ENCODE measurements at regions not wholly inside any gene's neighbourhood (a gene's known extent, or its start where the extent isn't known, plus 50 kb on each side); places are given as distances from the start of the nearest gene placed in this dataset.

DNA sequence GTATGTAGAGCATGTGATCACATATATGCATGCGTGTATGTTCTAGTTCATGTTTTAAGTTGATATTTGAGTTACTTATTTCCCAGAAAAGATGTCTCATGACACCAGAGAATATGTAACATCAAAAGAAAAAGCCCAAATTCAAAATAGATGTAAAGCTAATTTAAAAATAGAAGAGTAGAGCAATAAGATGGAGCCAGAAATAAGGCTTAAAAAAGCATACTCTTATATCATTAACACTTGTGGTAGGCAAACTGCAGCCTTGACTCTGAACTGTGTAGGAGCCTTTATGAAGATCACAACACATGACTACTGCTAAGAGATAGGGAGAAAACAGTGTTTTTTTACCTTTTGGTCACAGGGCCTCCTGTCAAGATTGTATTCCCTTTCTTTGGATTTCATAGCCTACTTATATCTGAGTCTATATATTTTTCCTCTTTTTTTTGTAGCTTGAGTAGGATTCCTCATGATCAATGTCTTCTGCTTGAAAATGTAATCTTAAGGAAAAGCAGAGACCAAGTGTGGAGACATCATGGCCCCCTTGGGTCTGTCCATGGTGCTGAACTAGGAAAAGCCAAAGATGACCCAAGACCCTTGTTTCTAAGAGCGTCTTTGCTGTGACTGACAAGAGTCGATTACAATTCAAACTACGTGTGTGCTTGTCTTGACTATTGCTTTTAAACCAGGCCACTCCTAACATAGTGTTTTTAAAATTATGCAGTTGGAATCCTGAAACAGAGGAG is 390.4 kb downstream of the SHISA9 start:
- Mint-ChIP-seq H3K4me3 (no peak overlapping the region), H3K36me3 (ENCODE audit: low read depth) (no peaks in the 10 kb centered on the region), H3K27ac (no peak overlapping the region), H3K4me1 (no peaks in the 10 kb centered on the region), H3K9me3 (peaks cover 9% of the 10 kb centered on the region), H3K27me3 (peaks cover 4% of the 10 kb centered on the region)
- ATAC-seq (no peak), DNase-seq (no peak)

DNA sequence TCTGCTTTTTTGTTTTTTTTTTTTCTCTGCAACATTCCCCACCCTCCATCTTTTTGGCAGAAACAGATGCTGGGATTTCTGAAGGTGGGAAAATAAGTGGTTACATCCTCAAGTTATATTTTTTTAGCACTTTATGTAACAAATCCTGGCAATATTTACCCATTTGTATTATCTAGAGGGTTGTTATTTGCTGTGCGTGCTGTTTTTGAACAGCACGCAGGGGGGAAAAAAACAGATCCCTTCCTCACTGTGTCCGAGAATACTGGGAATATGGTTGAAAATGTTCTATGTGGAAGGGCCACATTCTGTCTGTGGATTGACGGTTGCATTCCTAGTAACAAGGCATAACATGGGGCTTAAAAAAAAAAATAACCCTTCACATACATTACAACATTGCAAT is 394.8 kb downstream of the SHISA9 start:
- DNase-seq (no peak), ATAC-seq (no peak)
- H3K27me3 Mint-ChIP-seq, result no peaks in the 10 kb centered on the region
- no peak overlapping the region for H3K4me3 Mint-ChIP-seq
- no peak overlapping the region for H3K27ac Mint-ChIP-seq
- H3K4me1 Mint-ChIP-seq, result no peaks in the 10 kb centered on the region
- no peaks in the 10 kb centered on the region for H3K36me3 Mint-ChIP-seq (ENCODE audit: low read depth)
- H3K9me3 Mint-ChIP-seq, result peaks cover 5% of the 10 kb centered on the region

DNA sequence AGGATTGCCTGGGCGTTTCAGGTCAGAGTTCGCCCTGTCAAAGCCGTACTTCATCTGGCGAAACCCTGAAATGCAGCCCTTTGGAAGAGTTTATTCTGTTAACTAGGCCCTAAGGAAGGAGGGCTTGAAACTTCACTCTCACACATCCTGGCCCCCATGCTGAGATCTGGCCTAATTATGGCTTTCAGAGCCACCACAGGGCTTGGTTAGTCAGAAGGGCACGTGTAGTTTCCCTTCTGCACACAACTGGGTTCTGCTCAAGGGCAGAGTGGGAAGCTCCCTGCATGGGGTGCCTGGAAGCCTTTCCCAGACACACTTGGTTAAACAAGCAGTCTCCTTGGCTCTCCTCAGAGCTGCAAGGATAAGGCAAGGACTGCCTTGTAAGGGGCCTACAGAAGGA is 397.3 kb downstream of the SHISA9 start:
- Mint-ChIP-seq H3K27me3 (no peaks in the 10 kb centered on the region), H3K9me3 (no peaks in the 10 kb centered on the region), H3K36me3 (ENCODE audit: low read depth) (no peaks in the 10 kb centered on the region), H3K4me3 (no peak overlapping the region), H3K27ac (no peak overlapping the region), H3K4me1 (no peaks in the 10 kb centered on the region)
- DNase-seq (no peak), ATAC-seq (no peak)

DNA sequence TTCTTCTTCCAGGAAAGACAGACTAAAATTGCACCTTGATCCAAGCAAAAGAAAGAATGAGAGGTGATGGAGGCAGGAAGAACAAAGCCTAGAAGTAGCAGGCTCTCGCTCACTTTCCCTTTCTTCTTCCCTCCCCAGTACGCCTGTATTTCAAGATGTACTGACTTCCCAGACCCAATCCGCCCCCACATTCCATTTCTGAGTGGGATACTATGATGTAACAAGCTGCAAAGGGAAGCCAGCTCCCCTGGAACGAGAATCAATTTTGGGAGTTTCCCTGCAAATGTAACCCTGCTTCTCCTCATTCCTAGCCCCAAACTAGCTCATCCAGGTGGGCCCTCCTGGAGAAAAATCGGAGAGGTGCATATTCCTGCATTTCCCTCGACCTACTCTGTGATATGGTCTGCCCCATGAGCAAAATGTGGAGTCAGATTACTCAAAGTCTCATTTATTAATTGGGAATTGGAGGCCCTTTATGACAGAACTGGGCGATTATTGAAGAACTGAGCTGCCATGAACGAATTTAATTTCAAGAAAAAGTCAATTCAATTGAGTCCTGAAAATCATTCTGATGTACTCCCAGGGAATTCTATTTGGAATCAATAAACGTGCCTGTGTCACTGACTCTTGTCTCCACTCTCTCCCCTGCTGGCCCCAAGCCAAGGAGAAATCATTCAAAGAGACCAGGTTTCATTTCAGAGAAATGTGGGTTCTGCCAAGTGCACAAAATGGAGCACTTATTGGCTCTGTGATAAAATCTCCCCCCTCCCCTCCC is 398.9 kb downstream of the SHISA9 start:
- Mint-ChIP-seq H3K27me3 (no peaks in the 10 kb centered on the region), H3K4me3 (no peak overlapping the region), H3K4me1 (no peaks in the 10 kb centered on the region), H3K9me3 (no peaks in the 10 kb centered on the region), H3K27ac (no peak overlapping the region), H3K36me3 (ENCODE audit: low read depth) (no peaks in the 10 kb centered on the region)
- DNase-seq, result no peak
- no peak for ATAC-seq

DNA sequence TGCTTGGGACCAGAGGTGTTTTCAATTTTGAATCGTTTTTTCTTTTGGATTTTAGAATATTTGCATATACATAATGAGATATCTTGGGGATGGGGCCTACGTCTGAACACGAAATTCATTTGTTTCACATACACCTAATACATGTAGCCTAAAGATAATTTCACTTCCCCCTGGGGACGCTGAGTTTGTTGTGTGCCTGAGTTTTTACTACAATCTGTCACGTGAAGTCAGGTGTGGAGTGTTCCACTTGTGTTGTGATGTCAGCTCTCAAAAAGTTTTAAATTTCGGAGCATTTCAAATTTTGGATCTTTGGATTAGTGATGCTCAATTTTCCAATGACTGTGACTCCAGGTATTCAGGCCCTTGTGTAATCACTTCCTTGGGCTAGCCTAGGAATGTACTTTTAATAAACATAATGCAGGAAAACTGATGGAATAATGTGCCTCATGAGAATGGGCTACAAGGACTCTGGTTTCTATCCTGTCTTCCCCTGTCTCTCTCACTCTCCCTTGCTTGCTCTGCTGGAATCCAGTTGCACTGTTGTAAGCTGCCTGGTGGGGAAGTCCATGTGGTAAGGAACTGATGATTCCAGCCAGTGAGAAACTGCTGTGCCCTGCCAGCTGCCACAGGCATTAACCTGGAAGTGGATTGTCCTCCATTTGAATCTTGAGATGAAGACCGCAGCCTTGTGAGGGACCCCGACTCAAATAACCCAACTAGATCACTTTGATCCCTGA is 403.8 kb downstream of the SHISA9 start:
- no peak for DNase-seq
- H3K27me3 Mint-ChIP-seq, result no peaks in the 10 kb centered on the region
- no peak for ATAC-seq
- H3K4me3 Mint-ChIP-seq, result no peak overlapping the region
- H3K27ac Mint-ChIP-seq, result no peak overlapping the region
- no peaks in the 10 kb centered on the region for H3K36me3 Mint-ChIP-seq (ENCODE audit: low read depth)
- no peaks in the 10 kb centered on the region for H3K4me1 Mint-ChIP-seq
- no peaks in the 10 kb centered on the region for H3K9me3 Mint-ChIP-seq

DNA sequence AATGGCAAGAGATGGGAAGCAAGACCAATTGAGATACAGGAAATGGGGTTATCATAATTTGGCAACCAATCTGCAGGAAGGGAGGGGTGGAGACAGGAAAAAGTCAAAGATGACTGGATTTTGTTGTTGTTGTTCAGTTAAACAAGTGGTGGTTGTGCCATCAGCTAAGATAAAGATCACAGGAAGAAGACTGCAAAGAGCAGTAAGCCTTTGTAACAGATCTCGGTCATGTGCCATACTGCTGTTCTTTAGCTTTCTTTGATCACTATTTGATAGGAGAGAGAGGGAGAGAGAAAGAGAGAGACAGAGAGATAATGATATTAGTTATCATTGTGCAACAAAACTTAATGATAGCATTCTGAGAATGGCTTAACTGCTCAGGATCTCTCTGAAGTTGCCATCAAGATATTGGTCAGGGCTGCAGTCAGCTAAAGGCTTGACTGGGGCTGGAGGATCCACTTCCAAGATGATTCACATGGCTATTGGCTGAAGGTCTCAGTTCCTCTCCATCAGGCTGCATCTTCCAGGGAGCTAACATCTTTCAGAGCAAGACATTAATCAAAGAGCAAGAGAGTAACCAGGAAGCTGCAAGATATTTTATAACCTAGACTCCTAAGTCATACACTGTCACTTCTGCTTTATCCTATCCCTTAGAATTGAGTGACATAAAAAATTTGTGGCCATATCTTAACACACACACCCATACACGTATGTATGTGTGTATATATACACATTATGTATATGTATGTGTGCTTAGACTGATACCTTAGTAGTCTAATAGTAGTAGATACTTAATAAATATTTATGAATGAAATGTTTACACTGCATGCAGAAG is 405.0 kb downstream of the SHISA9 start:
- Mint-ChIP-seq H3K4me3 (no peak overlapping the region), H3K36me3 (ENCODE audit: low read depth) (no peaks in the 10 kb centered on the region), H3K9me3 (no peaks in the 10 kb centered on the region), H3K4me1 (no peaks in the 10 kb centered on the region), H3K27me3 (no peaks in the 10 kb centered on the region), H3K27ac (no peak overlapping the region)
- ATAC-seq (no peak), DNase-seq (no peak)

DNA sequence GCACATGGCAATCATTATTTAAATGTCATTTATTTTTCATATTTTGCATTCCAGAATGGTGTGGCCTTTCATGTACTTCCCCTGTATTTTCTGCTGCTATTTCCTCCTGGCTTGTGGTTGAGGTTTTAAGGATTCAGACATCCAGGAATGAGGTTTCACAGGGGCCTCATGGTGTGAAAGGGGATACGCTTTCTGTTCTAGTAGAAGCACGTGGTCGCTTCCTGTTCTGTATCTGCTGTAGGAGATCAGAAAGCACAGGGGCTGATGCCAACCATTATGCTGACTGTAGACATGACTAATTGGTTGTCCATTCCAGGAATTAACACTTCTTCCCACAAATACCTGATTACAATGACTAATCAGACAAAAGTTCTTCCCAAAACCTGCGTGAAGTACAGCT is 405.9 kb downstream of the SHISA9 start:
- no peak overlapping the region for H3K4me3 Mint-ChIP-seq
- peaks cover under 1% of the 10 kb centered on the region for H3K27me3 Mint-ChIP-seq
- no peak overlapping the region for H3K27ac Mint-ChIP-seq
- no peak for ATAC-seq
- no peaks in the 10 kb centered on the region for H3K36me3 Mint-ChIP-seq (ENCODE audit: low read depth)
- DNase-seq, result no peak
- H3K9me3 Mint-ChIP-seq, result no peaks in the 10 kb centered on the region
- H3K4me1 Mint-ChIP-seq, result no peaks in the 10 kb centered on the region

DNA sequence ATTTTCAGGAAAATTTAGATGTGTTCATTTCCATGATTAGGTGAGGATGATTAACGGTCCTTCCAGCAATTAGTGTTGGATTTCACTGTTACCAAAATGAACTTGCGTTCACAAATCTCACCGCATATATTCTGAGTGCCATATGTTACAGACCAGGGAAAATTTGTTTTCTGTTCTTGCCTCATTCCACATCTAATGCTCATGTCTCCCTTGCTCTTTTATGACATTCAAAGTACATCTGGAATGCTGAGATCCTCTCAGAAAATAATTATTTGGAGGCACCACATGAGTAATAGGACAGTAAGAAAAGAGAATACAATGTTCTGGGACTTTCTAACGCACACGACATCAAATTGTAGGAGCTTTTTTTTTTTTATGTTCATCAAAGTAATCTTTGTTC is 406.5 kb downstream of the SHISA9 start:
- H3K4me1 Mint-ChIP-seq, result no peaks in the 10 kb centered on the region
- ATAC-seq (no peak), DNase-seq (no peak)
- H3K4me3 Mint-ChIP-seq, result no peak overlapping the region
- no peaks in the 10 kb centered on the region for H3K36me3 Mint-ChIP-seq (ENCODE audit: low read depth)
- no peaks in the 10 kb centered on the region for H3K9me3 Mint-ChIP-seq
- no peak overlapping the region for H3K27ac Mint-ChIP-seq
- H3K27me3 Mint-ChIP-seq, result peaks cover 2% of the 10 kb centered on the region

DNA sequence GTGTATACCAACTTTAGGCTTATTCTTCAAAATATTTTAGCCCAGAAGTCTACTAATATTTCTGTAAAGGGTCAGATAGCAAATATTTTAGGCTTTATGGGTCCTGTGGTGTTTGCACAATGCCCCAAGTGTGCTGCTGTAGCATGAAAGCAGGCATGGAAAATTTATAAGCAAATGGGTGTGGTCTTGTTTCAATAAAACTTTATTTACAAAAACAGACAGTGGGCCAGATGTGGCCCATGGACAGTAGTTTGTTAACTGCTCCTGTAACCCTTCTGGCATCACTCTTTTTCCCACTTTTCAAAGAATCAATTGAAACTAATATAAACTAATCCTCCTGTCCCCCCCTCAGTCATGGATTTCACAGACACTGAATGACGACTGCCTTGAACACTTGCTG is 410.7 kb downstream of the SHISA9 start:
- Mint-ChIP-seq H3K27ac (no peak overlapping the region), H3K9me3 (no peaks in the 10 kb centered on the region), H3K4me1 (peaks cover 5% of the 10 kb centered on the region), H3K4me3 (no peak overlapping the region), H3K36me3 (ENCODE audit: low read depth) (no peaks in the 10 kb centered on the region), H3K27me3 (peaks cover 2% of the 10 kb centered on the region)
- DNase-seq, result no peak
- ATAC-seq, result no peak

DNA sequence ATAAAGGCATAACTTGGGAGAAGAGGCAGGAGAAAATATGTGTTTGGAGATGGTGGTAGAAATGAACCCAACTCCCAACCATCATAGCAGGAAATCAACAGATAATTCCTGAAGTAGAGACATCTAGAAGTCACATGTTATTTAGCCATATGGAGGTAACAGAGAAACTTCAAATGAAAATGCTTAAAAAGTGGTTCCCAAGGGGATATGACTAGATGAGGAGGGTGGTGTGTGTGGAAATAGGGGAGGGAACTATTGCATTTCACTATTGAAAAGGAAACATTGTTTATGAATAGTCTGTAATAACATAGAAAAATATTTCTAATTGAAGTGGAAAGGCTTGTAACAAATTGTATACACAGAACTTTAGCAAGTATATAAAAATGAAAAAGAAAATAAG is 412.0 kb downstream of the SHISA9 start:
- Mint-ChIP-seq H3K36me3 (ENCODE audit: low read depth) (no peaks in the 10 kb centered on the region), H3K27ac (no peak overlapping the region), H3K4me3 (no peak overlapping the region), H3K9me3 (no peaks in the 10 kb centered on the region), H3K4me1 (peaks cover 5% of the 10 kb centered on the region), H3K27me3 (peaks cover 2% of the 10 kb centered on the region)
- no peak for DNase-seq
- ATAC-seq, result no peak

DNA sequence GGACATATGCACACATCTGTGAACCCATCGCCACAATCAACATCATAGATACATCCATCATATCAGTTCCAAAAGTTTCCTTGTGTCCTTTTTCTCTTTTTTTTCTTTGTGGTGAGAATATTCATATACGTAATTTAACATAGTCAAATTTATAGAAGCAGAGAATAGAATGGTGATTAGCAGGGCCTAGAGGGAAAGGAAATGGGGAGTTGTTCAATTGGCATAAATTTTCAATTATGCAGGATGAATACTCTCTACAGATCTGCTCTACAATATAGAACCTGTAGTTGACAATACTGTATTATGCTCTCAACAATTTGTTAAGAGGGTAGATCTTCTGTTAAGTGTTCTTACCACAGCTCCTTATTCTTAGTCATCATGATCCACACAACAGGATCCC is 413.2 kb downstream of the SHISA9 start:
- Mint-ChIP-seq H3K36me3 (ENCODE audit: low read depth) (no peaks in the 10 kb centered on the region), H3K27me3 (peaks cover 2% of the 10 kb centered on the region), H3K9me3 (no peaks in the 10 kb centered on the region), H3K4me1 (peaks cover 5% of the 10 kb centered on the region), H3K27ac (no peak overlapping the region), H3K4me3 (no peak overlapping the region)
- DNase-seq (no peak), ATAC-seq (no peak)

DNA sequence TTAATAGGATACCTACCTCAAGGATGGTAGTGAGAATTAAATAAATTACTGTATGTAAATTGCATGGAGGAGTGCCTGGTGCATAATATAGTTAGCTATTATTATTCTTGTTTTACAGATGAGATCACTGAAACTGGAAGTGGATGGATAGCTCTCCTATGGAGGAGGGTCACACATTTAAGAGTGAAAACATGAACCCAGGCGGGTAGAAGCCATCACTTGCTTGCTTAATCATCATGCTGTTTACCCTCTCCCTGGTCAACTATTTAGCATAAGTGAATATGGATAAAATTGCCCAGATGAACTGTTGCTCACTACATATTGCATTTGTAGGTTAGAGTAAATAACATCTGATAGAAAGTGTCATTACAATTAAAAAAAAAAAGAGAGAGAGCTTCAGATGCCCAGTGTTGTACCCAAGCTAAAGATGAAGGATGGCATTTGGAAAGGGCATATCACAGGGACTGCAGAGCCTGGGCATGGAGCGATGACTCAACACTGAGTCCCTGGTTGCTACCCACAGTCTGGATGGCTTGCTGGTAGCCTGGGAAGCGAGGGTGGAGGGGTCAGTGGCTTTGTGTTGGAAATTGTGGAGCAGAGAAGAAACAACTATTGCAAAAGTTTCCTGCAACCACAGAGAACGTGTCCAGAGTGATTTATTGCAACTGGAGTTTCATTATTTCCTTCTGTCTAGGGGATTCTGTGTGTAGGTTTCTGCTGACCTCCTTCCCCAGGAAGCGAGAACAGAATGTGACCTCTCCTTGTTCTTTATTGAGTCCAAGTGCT is 414.4 kb downstream of the SHISA9 start:
- H3K27me3 Mint-ChIP-seq, result peaks cover 2% of the 10 kb centered on the region
- no peaks in the 10 kb centered on the region for H3K36me3 Mint-ChIP-seq (ENCODE audit: low read depth)
- peaks cover 5% of the 10 kb centered on the region for H3K4me1 Mint-ChIP-seq
- no peak overlapping the region for H3K4me3 Mint-ChIP-seq
- no peaks in the 10 kb centered on the region for H3K9me3 Mint-ChIP-seq
- DNase-seq (no peak), ATAC-seq (no peak)
- H3K27ac Mint-ChIP-seq, result no peak overlapping the region

DNA sequence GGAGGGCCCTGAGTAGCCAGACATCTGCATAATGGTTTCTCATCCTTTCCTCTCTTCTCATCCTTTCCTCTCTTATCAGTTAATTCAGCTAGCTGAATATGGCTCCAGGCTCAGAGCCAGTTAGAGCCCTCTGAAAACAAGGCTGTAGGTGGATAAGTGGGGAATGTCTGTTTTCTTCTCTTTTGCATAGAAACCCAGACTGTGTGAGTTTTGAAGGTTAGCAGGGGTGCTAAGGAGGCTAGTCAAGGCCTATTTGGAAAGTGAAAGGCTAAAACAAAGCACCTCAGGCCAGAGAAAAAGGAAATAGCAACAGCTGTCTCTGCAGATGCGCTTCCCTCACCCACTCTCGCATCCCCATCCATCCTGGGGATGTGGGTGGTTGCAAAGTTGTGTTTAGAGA is 420.9 kb downstream of the SHISA9 start:
- Mint-ChIP-seq H3K4me3 (no peak overlapping the region), H3K4me1 (no peaks in the 10 kb centered on the region), H3K36me3 (ENCODE audit: low read depth) (no peaks in the 10 kb centered on the region), H3K9me3 (peaks cover 4% of the 10 kb centered on the region), H3K27ac (no peak overlapping the region), H3K27me3 (no peaks in the 10 kb centered on the region)
- no peak for DNase-seq
- ATAC-seq, result no peak

DNA sequence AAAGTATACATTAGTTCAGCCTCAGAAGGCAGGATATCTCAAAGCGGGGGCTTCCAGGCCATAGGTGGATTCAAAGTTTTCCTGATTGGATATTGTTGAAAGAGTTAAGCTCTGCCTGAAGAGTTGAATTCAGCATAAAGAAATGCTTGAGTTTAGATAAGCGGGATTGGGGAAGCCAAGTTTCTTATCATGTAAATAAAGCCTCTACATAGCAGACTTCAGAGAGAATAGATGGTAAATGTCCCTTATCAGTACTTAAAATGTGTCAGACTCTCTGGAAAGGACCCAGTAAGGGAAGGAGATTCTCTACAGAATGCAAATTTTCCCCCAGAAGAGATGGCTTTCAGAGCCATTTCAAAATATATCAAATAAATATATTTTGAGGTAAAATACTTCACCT is 423.5 kb downstream of the SHISA9 start:
- H3K4me3 Mint-ChIP-seq, result no peak overlapping the region
- DNase-seq (no peak), ATAC-seq (no peak)
- H3K27me3 Mint-ChIP-seq, result no peaks in the 10 kb centered on the region
- no peak overlapping the region for H3K27ac Mint-ChIP-seq
- H3K36me3 Mint-ChIP-seq (ENCODE audit: low read depth), result no peaks in the 10 kb centered on the region
- H3K4me1 Mint-ChIP-seq, result no peaks in the 10 kb centered on the region
- H3K9me3 Mint-ChIP-seq, result peaks cover 8% of the 10 kb centered on the region

Data from activated naive CD8-positive, alpha-beta T cell treated with anti-CD3 and anti-CD28 coated beads, Interleukin-2, amount 50 U/mL, for 24 hours (primary cell).